ENCODE measurements at regions not wholly inside any gene's neighbourhood (a gene's known extent, or its start where the extent isn't known, plus 50 kb on each side); places are given as distances from the start of the nearest gene placed in this dataset.

GRCh38 chr5:56508249-56508648 lies 275.1 kb upstream of the ANKRD55 start:
- DNase-seq = no peak

GRCh38 chr5:56507351-56507930 lies 274.3 kb upstream of the ANKRD55 start:
- DNase-seq = no peak

- DNase-seq = no peak
These were observed 273.3 kb upstream of the ANKRD55 start for GRCh38 chr5:56506211-56506965.

- DNase-seq = no peak
These were observed 270.8 kb upstream of the ANKRD55 start for GRCh38 chr5:56503929-56504328.

GRCh38 chr5:56501781-56502557 lies 268.8 kb upstream of the ANKRD55 start:
- no peak for DNase-seq

GRCh38 chr5:56499901-56500300 lies 266.8 kb upstream of the ANKRD55 start:
- no peak for DNase-seq

GRCh38 chr5:56499491-56499890 lies 266.4 kb upstream of the ANKRD55 start:
- no peak for DNase-seq

GRCh38 chr5:56498759-56499395 lies 265.7 kb upstream of the ANKRD55 start:
- DNase-seq = no peak

GRCh38 chr5:56496581-56497063 lies 263.5 kb upstream of the ANKRD55 start:
- no peak for DNase-seq

GRCh38 chr5:56494300-56494731 lies 261.2 kb upstream of the ANKRD55 start:
- no peak for DNase-seq

GRCh38 chr5:56493766-56494165 lies 260.6 kb upstream of the ANKRD55 start:
- DNase-seq = no peak

- DNase-seq = no peak
These were observed 260.2 kb upstream of the ANKRD55 start for GRCh38 chr5:56493308-56493707.

GRCh38 chr5:56492812-56493211 lies 259.7 kb upstream of the ANKRD55 start:
- no peak for DNase-seq

GRCh38 chr5:56490971-56491468 lies 257.9 kb upstream of the ANKRD55 start:
- DNase-seq = no peak

GRCh38 chr5:56489272-56489671 lies 256.1 kb upstream of the ANKRD55 start:
- DNase-seq = no peak

- DNase-seq = no peak
These were observed 254.5 kb upstream of the ANKRD55 start for GRCh38 chr5:56487528-56488115.

- no peak for DNase-seq
These were observed 249.2 kb upstream of the ANKRD55 start for GRCh38 chr5:56482363-56482762.

- peak; percentile 82 for DNase-seq
These were observed 248.6 kb upstream of the ANKRD55 start for GRCh38 chr5:56481428-56482357.

- peak; percentile 84 for DNase-seq
These were observed 247.7 kb upstream of the ANKRD55 start for GRCh38 chr5:56480705-56481427.

- no peak for DNase-seq
These were observed 247.1 kb upstream of the ANKRD55 start for GRCh38 chr5:56480078-56480704.
